Keratinocyte (primary cell): ENCODE measurements at regions not wholly inside any gene's neighbourhood (a gene's known extent, or its start where the extent isn't known, plus 50 kb on each side); places are given as distances from the start of the nearest gene placed in this dataset.

Source experiments
- DNase-seq: peaks from one replicate; pipeline ENCODE4 v3.0.0-alpha.2; 2011; ENCODE audit warnings: low read depth, missing footprints, low spot score
- FAIRE-seq: peaks from 2 replicates; lab custom pipeline; 2011; peaks lifted over from hg19 to GRCh38; lab: Jason Lieb, UNC
- H2AFZ ChIP-seq: 2 replicates; pipeline ENCODE4 v1.6.0; 2012; ENCODE audit warnings: low read length, control low read depth, inconsistent platforms; ENCODE audit not compliant: control insufficient read depth
- H3K27ac ChIP-seq: 2 replicates; pipeline ENCODE4 v1.5.1; 2011; ENCODE audit warnings: low read length; ENCODE audit not compliant: control insufficient read depth, insufficient read depth
- H3K27me3 ChIP-seq: 3 replicates; pipeline ENCODE4 v1.6.0; 2011; ENCODE audit warnings: low read length; ENCODE audit not compliant: control insufficient read depth, insufficient read depth; ENCODE audit errors: extremely low read depth
- H3K36me3 ChIP-seq, 2 experiments: 2 replicates in 1 of 2; 3 replicates in 1 of 2; pipeline ENCODE4 v1.5.1; 2011; ENCODE audit warnings: low read length in 2 of 2, mild to moderate bottlenecking in 1 of 2; ENCODE audit not compliant: control insufficient read depth in 2 of 2, insufficient read depth in 2 of 2; ENCODE audit errors: extremely low read depth in 1 of 2
- H3K4me1 ChIP-seq: 3 replicates; pipeline ENCODE4 v1.5.1; 2011; ENCODE audit warnings: low read length; ENCODE audit not compliant: control insufficient read depth, insufficient read depth; ENCODE audit errors: extremely low read depth
- H3K4me2 ChIP-seq: 3 replicates; pipeline ENCODE4 v1.6.0; 2011; ENCODE audit warnings: low read depth, low read length; ENCODE audit not compliant: control insufficient read depth, insufficient read depth; ENCODE audit errors: extremely low read depth
- H3K4me3 ChIP-seq, 3 experiments: fragments of 200-600 bp in 1 of 3; sonication (generic) in 1 of 3; 2 replicates in 2 of 3; 3 replicates in 1 of 3; pipeline ENCODE4 v1.5.1; 2011 to 2016; ENCODE audit warnings: low read length in 3 of 3, mild to moderate bottlenecking in 3 of 3, control low read depth in 2 of 3, inconsistent platforms in 1 of 3, low read depth in 1 of 3, mixed read lengths in 1 of 3, mixed run types in 1 of 3, moderate library complexity in 1 of 3; ENCODE audit not compliant: control insufficient read depth in 2 of 3, insufficient read depth in 2 of 3; ENCODE audit errors: extremely low read depth in 1 of 3
- H3K79me2 ChIP-seq: 2 replicates; pipeline ENCODE4 v1.6.0; 2012; ENCODE audit warnings: low read length; ENCODE audit not compliant: control insufficient read depth, insufficient read depth
- H3K9ac ChIP-seq: 3 replicates; pipeline ENCODE4 v1.6.0; 2011; ENCODE audit warnings: low read length; ENCODE audit not compliant: control insufficient read depth, insufficient read depth; ENCODE audit errors: extremely low read depth
- H3K9me1 ChIP-seq: 3 replicates; pipeline ENCODE4 v1.6.0; 2011; ENCODE audit warnings: low read length; ENCODE audit not compliant: control insufficient read depth, insufficient read depth; ENCODE audit errors: extremely low read depth
- H3K9me3 ChIP-seq: 2 replicates; pipeline ENCODE4 v1.5.1; 2012; ENCODE audit warnings: low read depth, low read length; ENCODE audit not compliant: control insufficient read depth
- H4K20me1 ChIP-seq: 3 replicates; pipeline ENCODE4 v1.6.0; 2011; ENCODE audit warnings: low read length; ENCODE audit not compliant: control insufficient read depth, insufficient read depth; ENCODE audit errors: extremely low read depth
- EZH2 ChIP-seq: IDR thresholded peaks from one replicate; pipeline ENCODE4 v1.6.1; 2012; ENCODE audit warnings: inconsistent platforms, mild to moderate bottlenecking, low read length, moderate library complexity
- dilution Hi-C: fragments of 300-500 bp; cut with MboI; formaldehyde crosslinking; loops from one replicate; pipeline ENCODE4 v1.7.0; 2020; ENCODE audit warnings: low sequenced_read_pairs; ENCODE audit not compliant: extremely low pct_ligation_motif_present
- TF ChIP-seq, protein P1 (sequence below), 3 experiments: IDR thresholded peaks in 1 of 3; conservative IDR thresholded peaks in 1 of 3; optimal IDR thresholded peaks in 1 of 3; 2 replicates in 2 of 3; 3 replicates in 1 of 3; pipeline versions ENCODE3 to v1.5.1; 2011; ENCODE audit warnings: low read length in 3 of 3, mild to moderate bottlenecking in 3 of 3, moderate library complexity in 2 of 3, control low read depth in 1 of 3, inconsistent platforms in 1 of 3; ENCODE audit not compliant: insufficient read depth in 2 of 3; ENCODE audit errors: extremely low read depth in 1 of 3

DNA sequence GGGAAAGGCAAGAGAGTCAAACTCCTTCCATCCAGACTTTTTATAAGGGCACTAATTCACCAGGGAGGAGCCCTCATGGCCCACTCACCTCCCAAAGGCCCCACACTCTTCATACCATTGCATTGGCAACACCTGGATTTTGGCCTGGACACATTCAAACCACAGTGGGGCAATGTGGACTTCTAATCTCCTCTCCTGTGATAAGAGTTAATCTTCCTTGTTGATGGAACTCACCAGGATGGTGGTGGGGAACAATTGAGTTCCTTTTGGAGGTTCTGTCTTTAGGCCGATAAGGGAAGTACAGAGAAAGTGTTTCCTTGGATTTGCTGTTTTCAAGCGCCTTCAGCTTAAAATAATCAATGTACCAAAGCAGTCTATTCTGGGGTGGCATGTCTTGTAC is 268.7 kb downstream of the CD83 start:
- dilution Hi-C loops = no loop called here

DNA sequence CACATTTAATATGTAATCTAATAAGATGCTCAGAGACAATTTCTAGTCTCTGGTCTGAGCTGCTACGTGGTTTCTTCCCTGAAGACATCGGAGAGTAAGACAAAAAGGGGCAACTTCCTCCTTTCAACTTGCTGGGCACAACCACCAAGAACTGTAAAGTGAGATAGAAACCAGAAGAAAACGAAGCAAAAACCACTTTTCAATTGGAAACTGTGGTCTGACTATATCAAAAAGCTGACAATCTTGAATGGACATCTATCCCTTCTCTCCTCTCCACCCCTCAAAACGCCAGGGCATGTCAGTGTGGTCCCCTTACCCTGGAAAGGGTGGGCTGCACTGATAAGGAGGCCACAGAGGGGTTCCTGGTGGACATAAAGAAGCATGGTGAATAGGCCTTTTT is 269.1 kb downstream of the CD83 start:
- H3K4me2 ChIP-seq = no peak overlapping the region
- H3K79me2 ChIP-seq = no peaks in the 10 kb centered on the region
- H3K4me1 ChIP-seq = peaks cover 3% of the 10 kb centered on the region
- no peak for DNase-seq
- no peak overlapping the region for H3K27ac ChIP-seq
- H3K4me3 ChIP-seq = no peak overlapping the region
- TF ChIP-seq, protein P1, sequence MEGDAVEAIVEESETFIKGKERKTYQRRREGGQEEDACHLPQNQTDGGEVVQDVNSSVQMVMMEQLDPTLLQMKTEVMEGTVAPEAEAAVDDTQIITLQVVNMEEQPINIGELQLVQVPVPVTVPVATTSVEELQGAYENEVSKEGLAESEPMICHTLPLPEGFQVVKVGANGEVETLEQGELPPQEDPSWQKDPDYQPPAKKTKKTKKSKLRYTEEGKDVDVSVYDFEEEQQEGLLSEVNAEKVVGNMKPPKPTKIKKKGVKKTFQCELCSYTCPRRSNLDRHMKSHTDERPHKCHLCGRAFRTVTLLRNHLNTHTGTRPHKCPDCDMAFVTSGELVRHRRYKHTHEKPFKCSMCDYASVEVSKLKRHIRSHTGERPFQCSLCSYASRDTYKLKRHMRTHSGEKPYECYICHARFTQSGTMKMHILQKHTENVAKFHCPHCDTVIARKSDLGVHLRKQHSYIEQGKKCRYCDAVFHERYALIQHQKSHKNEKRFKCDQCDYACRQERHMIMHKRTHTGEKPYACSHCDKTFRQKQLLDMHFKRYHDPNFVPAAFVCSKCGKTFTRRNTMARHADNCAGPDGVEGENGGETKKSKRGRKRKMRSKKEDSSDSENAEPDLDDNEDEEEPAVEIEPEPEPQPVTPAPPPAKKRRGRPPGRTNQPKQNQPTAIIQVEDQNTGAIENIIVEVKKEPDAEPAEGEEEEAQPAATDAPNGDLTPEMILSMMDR (optimal IDR thresholded peaks at IDR 0.05 in 1 of 3, IDR thresholded peaks at IDR 0.05 in 1 of 3, conservative IDR thresholded peaks at IDR 0.05 in 1 of 3; ENCODE audit: extremely low read depth in 1 of 3, insufficient read depth in 2 of 3, low read length in 3 of 3) = no peak
- no peaks in the 10 kb centered on the region for H3K36me3 ChIP-seq
- no peak for FAIRE-seq
- no peaks in the 10 kb centered on the region for H3K27me3 ChIP-seq
- H4K20me1 ChIP-seq = no peaks in the 10 kb centered on the region
- H3K9me3 ChIP-seq = no peaks in the 10 kb centered on the region
- H3K9ac ChIP-seq = no peak overlapping the region
- H2AFZ ChIP-seq = no peak overlapping the region
- dilution Hi-C loops = no loop called here
- H3K9me1 ChIP-seq = no peaks in the 10 kb centered on the region

More for the DNA sequence above, 268.7 kb downstream of the CD83 start:
- DNase-seq (no peak), FAIRE-seq (no peak)
- no peak overlapping the region for H3K4me2 ChIP-seq
- no peaks in the 10 kb centered on the region for H3K9me3 ChIP-seq
- H3K27ac ChIP-seq = no peak overlapping the region
- H3K27me3 ChIP-seq = no peaks in the 10 kb centered on the region
- H3K9ac ChIP-seq = no peak overlapping the region
- H3K4me1 ChIP-seq = peaks cover 3% of the 10 kb centered on the region
- no peaks in the 10 kb centered on the region for H3K79me2 ChIP-seq
- H2AFZ ChIP-seq = no peak overlapping the region
- H4K20me1 ChIP-seq = no peaks in the 10 kb centered on the region
- no peak overlapping the region for H3K4me3 ChIP-seq
- no peaks in the 10 kb centered on the region for H3K36me3 ChIP-seq
- no peaks in the 10 kb centered on the region for H3K9me1 ChIP-seq
- no peak for TF ChIP-seq EZH2
- TF ChIP-seq, protein P1 (optimal IDR thresholded peaks at IDR 0.05 in 1 of 3, IDR thresholded peaks at IDR 0.05 in 1 of 3, conservative IDR thresholded peaks at IDR 0.05 in 1 of 3; ENCODE audit: extremely low read depth in 1 of 3, insufficient read depth in 2 of 3, low read length in 3 of 3) = no peak
